Fibroblast of lung (primary cell): ENCODE measurements at regions not wholly inside any gene's neighbourhood (a gene's known extent, or its start where the extent isn't known, plus 50 kb on each side); places are given as distances from the start of the nearest gene placed in this dataset.

ENCODE experiments used
- EZH2 ChIP-seq: IDR thresholded peaks from 2 replicates; pipeline ENCODE4 v1.5.1; 2012; ENCODE audit warnings: low read length, control low read depth, mild to moderate bottlenecking; ENCODE audit errors: missing control alignments
- TF ChIP-seq, protein P1 (sequence below), 2 donors: IDR thresholded peaks in 1 of 2; conservative IDR thresholded peaks in 1 of 2; 1 replicate in 1 of 2; 2 replicates in 1 of 2; pipeline ENCODE4 v1.5.1; 2011 to 2012; ENCODE audit warnings: low read length in 2 of 2, control low read depth in 1 of 2, inconsistent platforms in 1 of 2, low read depth in 1 of 2, mild to moderate bottlenecking in 1 of 2

- TF ChIP-seq, protein P1, sequence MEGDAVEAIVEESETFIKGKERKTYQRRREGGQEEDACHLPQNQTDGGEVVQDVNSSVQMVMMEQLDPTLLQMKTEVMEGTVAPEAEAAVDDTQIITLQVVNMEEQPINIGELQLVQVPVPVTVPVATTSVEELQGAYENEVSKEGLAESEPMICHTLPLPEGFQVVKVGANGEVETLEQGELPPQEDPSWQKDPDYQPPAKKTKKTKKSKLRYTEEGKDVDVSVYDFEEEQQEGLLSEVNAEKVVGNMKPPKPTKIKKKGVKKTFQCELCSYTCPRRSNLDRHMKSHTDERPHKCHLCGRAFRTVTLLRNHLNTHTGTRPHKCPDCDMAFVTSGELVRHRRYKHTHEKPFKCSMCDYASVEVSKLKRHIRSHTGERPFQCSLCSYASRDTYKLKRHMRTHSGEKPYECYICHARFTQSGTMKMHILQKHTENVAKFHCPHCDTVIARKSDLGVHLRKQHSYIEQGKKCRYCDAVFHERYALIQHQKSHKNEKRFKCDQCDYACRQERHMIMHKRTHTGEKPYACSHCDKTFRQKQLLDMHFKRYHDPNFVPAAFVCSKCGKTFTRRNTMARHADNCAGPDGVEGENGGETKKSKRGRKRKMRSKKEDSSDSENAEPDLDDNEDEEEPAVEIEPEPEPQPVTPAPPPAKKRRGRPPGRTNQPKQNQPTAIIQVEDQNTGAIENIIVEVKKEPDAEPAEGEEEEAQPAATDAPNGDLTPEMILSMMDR (conservative IDR thresholded peaks at IDR 0.05 in 1 of 2, IDR thresholded peaks at IDR 0.05 in 1 of 2; ENCODE audit: low read depth in 1 of 2, low read length in 2 of 2) = no peak
- TF ChIP-seq EZH2 = no peak
Observed at GRCh38 chr2:138866797-138867196, 86.6 kb upstream of the NXPH2 start.
